Hematopoietic multipotent progenitor cell treated with erythropoietin and hydrocortisone succinate and interleukin-3 and kit ligand, for 4 days (in vitro differentiated cells): ENCODE measurements at regions not wholly inside any gene's neighbourhood (a gene's known extent, or its start where the extent isn't known, plus 50 kb on each side); places are given as distances from the start of the nearest gene placed in this dataset.

Experiments used
- DNase-seq: peaks from one replicate; pipeline ENCODE4 v3.0.0-alpha.2; 2015

DNA sequence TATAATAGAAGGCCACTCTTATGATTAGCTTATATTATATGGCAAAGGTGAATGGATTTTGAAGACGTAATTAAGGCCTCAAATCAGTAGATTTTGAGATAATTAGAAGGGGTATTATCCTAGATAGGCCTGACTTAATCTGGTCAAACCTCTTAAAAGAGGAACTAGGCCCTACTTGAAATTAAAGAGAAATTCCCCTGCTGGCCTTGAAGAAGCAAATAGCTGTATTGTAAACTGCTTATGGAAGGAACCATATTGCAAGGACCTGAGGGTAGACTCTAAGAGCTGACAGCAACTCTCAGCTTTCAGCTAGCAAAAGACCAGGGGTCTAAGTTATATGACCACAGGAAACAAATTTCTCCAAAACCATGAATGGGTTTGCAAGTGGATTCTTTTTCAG is 219.0 kb upstream of the ONECUT1 start:
- no peak for DNase-seq

DNA sequence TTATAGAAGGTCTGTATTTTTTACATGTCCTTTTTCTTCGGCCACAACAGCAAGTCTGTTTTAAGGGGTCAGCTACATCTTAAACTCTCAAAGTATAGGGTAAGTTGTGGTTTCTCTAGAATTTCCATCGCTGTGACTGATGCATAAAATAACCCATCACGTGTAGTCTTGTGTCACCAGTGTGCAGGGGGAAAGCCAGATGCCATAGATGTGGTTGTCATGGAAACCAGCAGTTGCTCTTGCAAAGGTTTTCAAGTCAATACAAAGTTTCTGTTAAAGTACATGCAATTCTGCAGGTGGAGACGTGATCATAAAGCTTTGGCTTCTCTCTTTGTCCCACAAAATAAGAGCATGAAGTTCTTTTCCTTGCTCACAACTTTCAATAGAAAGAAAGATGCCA is 210.3 kb upstream of the ONECUT1 start:
- DNase-seq: no peak

DNA sequence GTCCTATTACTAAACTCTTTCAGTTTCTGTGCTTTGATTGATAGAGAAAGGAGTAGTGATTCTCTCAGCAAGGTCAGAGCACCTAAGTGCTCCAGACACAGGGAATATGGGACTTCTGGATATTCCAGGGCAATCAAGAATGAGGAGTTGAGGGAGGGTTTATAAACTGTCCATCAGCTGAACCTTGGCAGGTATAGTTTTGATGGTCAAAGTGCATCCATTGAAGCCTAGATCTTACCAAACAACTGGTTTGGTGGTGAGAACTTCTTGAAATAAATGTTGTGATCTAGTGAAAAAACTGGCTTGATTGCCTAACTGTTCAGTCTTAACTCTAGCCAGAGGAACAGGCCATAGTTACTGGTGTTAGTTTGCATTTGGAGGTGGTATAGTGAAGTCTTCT is 207.0 kb upstream of the ONECUT1 start:
- no peak for DNase-seq

DNA sequence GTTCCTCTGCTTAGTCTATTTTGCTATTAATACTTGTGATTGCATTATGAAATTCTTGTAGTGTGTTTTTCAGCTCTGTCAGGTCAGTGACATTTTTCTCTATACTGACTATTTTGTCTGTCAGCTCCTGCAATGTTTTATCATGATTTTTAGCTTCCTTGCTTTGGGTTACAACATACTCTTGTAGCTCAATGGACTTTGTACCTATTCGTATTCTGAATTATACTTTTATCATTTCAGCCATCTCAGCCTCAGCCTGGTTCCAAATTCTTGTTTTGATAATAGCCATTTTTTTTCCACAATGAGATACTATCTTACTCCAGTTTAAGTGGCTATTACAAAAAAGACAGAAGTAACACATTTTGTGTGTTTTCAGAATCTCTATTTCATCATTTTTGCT is 204.2 kb upstream of the ONECUT1 start:
- DNase-seq: no peak

DNA sequence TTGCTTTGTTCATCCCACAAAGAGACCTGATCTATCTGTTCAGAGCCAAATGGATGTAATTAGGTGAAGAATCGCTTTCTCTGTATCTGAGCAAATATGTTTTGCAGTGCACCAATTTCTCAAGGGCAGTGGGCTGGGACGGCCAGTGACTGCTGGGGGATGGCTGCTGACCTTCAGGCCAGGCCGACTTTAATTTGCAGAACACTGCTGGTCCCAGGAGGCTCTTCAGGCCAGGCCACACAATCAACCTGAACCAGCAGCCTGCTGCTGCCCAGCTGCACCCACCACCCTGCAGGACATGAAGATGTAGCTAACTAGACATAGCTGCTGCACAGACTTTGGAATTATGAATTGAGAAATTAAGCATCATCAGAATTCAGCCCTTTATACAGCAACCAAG is 194.4 kb upstream of the ONECUT1 start:
- no peak for DNase-seq

DNA sequence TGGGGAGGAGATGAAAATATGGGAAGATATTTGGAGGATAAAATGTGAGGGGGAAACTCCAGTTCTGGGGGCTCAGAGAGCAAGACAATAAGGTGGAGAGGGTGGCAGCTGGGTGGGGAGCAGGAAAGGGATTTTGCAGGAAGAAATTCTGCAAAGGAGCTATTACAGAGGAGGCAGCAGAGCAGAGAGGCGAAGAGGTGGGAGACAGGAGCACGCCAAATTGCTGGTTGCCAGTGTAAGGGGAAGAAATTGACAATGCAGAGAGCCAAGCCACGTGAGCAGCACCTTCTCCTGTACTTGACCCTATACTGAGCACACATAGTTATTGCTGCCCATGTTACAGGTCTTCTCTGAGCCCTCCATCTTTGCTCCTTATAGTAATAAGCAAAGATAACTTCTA is 190.3 kb upstream of the ONECUT1 start:
- DNase-seq: no peak

DNA sequence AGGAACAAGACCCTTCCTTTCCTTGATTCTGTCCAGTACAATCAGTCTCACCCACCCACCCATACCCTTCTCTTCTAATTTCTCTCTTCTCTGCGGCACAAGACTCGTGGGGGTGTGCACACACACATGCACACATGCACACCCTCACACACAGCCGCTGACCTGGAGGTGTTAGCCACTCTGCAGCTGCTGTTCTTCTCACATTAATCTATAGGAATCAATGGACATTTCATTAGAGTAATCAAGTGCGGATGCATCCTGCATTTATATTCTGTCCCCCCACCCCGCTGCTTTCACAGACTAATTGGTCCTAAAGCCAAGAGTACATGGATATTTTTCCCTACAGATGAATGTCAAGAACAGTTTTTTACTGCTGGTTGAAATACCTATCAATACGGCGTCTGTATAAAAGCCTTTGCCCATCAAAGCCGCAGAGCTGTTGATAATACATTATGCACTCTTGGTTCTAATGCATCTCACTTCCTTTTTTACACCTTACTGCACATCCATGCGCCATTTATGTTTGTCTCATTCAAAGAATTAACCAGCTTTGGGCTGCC is 186.5 kb upstream of the ONECUT1 start:
- no peak for DNase-seq

DNA sequence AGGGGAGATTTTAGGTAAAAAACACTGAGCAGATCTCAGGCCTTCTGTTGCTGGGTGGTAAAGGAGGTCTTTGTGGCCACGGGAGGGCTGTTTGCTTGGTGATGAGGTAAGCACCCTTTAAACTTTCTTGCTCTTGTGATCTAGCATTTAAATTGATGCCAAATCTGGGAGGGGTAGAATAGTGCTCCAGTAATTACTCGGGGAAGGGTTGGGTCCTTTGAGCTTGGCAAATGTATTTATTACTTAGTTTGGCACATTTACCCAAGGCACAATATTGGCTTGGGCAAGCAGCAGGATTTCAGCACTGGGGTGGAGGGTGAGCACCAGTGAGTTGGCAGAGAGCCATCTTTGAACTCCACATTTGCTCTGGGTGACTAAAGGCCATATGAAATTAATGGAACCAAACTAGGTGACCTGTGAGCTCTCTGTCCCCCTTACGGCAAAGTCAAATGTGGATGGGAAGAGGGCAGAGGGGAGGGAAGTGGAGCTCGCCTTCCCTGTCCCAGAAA is 185.9 kb upstream of the ONECUT1 start:
- DNase-seq: no peak

DNA sequence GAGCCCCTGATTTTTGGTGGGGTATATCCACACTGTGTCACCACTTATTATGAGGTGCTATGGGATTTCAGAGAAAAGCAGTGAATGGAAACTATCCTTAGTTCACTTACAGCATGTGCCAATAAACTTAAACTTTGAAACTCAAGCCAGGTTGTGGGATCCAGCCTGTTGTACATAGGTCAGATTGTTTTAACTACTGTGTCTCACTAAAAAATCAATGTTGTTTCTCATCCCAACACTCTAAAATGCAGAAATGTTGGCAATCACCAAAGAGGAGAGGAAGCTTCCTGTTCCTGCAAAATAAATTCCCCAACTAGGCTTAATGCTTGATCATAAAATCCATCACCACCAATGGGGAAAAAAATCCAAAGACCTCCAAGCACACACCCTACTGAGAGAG is 173.7 kb upstream of the ONECUT1 start:
- DNase-seq: no peak

DNA sequence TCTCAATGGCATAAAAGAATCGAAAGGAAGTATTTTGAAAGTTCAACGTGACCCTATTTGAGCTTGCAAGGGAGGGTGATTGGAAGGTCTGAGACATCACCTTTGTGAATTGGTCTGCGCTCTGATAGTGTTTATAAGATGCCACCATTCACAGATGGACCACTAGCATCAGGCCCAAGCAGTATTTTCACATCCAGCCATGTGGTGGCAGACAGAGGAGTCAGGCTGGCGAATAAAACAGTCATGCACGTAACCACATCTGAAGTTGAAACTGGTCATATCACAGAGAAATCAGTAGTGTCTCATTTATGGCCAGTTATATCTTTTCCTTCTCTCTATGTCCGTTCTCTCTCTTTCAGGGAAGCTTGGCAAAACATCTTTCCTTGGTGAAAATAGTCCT is 170.1 kb upstream of the ONECUT1 start:
- DNase-seq: no peak

DNA sequence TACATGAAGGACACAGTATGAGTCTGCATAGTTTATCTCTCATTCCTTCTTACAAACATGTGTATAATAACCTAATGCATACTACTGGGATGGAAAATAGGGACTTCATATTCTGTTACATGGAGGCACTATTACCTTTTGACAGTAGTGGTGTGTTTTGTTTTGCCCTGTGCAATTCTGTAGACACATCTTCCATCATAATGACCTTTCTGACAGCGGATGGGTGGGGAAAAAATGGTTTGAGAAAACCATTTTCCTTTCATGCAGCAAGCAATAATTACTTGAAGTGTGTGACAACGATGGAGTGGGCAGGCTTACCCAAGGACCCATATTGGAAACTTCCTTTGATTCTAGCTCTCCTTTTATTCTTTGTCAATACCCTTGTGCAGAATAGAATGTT is 153.6 kb upstream of the ONECUT1 start:
- no peak for DNase-seq

DNA sequence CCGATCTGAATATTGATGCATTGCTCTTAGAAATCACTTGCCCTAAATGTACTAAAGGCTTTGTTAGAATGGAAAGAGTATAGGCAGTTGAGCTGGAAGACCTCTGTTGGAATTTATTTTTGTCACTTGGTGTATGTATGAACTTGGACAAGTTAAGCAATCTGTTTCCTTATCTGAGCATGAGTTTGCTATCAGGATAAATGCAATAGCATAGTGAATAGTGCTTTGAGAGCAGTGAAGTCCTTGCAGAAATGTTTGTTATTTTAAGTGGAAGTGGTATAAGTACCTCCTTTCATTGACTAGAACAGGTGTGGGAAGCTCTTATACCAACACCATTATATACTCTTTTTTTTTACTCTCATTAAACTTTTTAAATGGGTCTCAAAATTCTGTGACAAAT is 146.4 kb upstream of the ONECUT1 start:
- no peak for DNase-seq

DNA sequence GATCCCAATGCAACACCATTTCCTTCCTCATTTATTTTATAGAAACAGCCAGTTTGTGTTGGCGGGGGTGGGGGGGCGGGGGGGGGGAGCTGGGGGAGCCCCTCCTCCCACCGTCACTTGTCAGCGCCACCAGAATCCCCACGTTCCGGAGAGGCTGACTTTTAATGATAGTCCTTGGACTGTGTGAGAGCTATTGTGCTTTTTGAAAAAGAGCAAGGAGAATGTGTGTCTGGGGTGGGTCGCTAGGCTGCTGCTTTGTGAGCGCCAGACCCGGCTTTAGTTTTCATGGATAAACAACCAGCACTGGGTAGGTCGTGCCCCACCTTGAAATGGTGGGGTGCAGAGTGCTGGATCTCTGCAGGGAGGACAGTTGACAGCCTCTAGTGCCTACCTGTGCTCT is 135.0 kb upstream of the ONECUT1 start:
- peak; percentile 0 for DNase-seq

DNA sequence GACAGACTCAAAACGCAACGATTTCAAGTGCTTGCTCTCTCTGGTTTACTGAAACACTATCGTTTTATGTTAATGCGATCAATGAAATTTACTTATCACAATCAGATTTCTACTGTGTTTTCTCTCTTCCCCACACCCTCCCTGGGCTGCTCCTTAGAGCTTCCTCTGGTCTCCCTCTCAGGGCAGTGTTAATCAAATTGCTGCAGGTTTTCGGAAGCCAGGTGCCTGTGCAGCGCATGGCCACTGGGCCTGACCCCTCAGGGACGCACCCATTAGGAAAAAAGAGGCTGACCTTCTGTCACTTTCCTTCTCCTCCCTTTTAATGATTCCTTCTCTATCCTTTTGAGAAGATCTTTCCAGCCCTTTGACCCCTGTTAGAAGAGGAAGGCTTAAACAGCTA is 134.5 kb upstream of the ONECUT1 start:
- DNase-seq: no peak

DNA sequence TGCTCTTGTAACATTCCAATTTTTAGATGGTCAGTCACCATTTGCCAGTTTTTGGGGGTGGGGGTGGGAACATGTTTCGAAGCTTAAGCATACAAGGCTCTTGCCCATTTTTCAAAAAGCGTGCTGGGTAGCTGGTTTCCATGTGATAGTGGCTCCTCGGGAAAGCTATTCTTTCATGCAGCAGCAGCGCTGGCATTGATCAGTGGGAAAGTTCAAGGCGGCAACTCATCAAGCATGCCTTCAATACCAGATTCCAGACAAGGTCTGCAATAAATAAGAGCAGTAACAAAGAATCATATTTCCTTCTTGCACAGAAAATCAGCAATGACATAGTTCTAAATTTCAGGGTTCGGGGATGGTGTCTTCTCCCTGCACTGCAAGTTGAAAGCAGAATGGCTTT is 133.5 kb upstream of the ONECUT1 start:
- DNase-seq: no peak

DNA sequence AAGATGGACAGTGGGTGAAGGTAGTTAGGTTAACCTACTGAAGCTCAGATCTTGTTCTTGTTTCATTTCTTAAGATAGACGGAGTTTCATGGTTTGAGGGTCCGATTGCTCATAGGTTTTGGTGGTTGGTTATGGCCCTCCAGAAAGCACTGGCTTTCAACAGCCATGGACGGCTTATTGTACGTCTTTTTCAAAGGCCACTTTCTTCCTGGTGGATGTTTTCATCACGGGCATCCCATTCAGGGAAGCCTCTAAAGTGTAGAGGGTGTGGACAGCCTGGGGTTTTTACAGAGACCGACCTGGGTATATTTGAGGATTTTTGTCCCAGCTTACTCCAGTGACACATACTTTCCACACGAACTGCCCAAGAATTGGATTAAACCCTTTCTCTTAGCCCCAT is 132.7 kb upstream of the ONECUT1 start:
- no peak for DNase-seq

DNA sequence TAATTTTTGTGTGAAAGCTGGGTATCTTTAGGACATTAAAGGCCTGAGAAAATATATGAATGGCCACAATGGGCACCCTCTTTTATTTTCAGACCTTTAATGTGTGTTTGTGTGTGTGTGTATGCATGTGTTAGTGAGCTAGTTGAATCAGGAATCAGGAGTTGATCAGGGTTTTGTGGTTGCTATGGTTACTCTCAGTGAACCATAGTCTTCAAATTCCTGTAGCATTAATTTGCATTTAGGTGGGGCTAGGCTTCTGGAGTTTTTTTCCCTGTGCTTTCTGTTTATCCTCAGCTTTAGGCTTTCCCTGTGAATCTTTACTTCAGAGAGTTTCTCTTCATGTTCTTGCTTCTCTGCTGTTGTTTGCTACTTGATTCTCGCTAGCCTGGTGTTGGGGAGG is 122.0 kb upstream of the ONECUT1 start:
- DNase-seq: no peak

DNA sequence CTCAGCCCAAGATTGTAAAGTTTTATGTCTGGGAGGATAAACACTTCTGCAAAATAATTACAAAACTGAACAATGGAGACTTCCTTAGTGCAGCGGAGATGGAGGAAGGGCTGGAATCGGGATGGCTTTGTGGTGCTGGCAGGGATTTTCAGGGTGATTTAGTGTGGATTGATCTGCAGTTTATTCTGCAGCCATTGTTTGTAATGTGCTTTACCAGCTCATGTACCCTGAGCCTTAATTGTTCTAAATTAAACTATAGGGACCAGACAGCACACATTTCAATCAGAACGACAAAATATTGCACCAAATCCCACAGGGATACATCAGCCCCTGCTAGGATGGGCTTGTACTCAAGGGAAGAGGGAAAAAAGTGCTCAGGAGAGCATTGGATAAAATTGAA is 103.2 kb upstream of the ONECUT1 start:
- no peak for DNase-seq

DNA sequence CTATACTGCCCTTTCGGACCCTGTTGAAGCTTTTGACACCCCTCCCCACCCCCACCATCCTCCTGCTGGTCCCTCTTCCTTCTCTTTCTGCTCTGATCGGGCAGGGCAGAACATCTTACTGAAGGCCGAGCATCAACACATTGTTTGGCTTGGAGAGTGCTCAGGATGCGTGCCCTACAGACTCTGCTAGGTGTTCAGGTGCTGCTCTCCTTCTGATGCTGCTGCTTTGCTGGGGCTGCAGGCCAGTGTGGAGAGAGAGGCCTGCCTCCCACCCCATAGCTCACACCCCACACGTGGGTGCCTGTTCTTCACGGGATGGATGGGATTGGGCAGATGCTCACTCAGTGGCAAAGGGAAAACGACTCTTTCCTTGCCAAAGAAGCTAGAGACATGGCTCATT is 89.8 kb upstream of the ONECUT1 start:
- DNase-seq: no peak

DNA sequence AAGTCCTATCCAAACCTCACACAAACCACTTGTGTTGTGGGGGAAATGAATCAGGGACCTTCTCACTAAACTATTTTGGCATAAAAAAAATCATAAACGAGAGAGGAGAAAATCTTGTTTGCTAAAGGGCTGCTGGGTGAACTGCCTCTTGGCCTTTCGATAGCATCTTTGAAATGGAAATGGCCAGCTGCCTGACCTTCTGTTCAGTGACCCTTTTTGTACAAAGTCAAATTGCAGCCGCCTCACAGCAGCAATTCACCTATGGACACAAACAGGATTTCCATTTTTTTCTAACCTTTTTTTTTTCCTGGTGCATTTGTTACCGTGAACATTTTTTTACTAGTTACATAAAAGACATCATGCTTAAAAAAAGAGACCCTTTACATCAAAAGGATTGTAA is 89.0 kb upstream of the ONECUT1 start:
- DNase-seq: no peak

DNA sequence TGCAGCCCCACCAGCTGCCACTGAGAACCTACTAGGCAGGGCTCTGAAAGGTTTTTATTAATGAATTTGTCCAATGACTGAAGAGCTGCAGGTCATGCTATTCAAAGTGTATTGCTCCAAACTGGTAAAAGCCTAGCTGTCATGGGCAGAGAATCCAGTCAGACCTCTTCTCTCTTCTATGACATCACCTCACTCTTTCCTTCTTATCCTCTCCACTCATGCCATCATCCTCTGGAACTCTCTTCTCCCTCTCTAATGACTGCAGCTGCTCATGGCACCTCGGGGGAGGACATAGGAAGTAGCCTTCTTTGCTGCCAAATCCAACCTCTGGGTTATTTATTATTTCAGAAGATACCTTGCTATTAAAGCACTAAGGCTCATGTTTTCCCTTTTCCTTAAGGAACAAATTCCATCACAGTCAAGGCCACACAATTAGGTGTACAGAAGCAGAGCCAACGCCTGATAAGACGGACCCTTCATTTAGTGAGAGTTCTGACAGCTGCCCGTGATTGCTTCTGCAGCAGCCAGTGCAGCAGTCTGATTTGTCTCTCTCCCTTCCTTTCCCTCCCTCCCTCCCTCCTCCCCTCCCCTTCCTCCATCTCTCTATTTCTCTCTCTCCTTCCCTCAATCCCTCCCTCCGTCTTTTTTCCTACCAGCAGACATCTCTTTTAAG is 87.0 kb upstream of the ONECUT1 start:
- DNase-seq: no peak

DNA sequence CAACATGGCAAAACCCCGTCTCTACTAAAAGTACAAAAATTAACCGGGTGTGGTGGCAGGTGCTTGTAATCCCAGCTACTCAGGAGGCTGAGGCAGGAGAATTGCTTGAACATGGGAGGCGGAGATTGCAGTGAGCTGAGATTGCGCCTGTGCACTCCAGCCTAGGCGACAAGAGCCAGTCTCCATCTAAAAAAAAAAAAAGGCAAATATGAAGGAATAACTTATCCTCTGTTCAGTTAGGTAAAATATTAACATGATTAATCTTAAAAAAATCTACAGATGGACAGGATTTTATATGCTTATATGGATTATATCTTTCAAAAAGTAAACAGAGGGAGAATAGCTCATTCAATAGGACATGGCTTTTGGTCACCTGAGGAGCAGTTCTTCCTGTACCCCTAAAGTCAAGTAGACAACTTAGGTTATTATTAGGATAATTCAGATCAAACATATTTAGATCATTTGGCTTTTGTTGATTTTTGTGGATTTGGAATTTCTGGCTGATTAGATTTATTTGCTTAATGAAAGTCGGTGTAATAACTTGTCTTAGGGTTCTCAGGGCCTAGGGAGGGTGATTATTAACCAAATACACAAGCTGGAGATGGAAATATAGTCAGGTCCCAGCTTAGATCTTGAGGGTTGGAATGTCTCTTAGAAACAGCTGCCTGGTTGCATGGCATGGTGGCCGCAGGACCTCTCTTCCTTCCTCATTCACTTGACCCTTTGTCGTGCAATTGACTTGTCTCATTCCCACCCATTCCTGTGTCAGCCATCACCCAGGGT is 82.1 kb upstream of the ONECUT1 start:
- DNase-seq: no peak

DNA sequence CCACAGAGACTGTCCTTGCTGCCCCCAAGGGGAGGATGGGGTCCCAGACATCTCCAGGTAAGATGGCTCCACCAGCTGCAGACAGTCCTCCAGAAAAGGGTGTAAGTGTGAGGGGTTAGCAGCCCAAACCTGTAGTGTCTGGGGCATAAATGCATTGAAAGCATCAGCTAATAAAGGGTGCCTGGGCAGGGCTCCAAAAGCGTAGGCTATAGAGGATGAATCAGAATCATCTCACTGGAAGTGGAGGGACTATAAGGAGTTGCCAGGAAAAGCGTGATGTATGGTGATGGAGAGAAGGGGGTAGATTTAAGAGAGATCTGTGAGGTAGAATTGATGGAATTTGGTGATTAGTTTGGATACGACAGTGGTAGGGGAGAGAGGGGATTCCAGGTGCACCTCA is 79.9 kb upstream of the ONECUT1 start:
- DNase-seq: no peak

DNA sequence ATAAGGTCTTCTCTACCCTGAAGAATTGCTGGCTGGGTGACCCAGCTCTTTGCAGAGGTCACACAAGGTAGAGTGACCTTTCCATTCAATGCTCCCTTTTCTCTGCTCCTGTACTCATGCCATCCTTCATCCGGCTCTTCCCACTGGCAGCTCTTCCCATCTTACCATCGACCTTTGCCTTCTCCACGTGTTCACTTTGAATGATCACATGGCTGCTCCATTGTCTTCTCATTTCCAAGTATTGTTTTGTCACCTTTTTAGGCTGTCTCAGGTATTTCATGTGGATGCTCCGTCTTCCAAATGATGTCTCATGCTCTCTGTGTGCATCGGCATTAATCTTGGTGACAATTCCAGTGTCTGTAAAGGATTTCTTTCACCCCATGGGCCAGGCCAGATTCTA is 76.6 kb upstream of the ONECUT1 start:
- no peak for DNase-seq
